Sigmoid colon (tissue), 4 donors: ENCODE measurements at regions not wholly inside any gene's neighbourhood (a gene's known extent, or its start where the extent isn't known, plus 50 kb on each side); places are given as distances from the start of the nearest gene placed in this dataset.

Experiments
- EP300 ChIP-seq, 4 donors: sonication (generic); formaldehyde crosslinking; IDR thresholded peaks; one replicate each; pipeline ENCODE4 v1.6.1; 2017; ENCODE audit warnings: antibody characterized with exemption in 4 of 4
- POLR2A ChIP-seq, 2 donors: fragments of 450-650 bp; IDR thresholded peaks; one replicate each; pipeline ENCODE4 v1.6.1; 2016; ENCODE audit warnings: antibody characterized with exemption in 2 of 2, mild to moderate bottlenecking in 2 of 2, moderate library complexity in 2 of 2

- no peak for TF ChIP-seq POLR2A (IDR thresholded peaks at IDR 0.05)
- TF ChIP-seq EP300 (IDR thresholded peaks at IDR 0.05), result no peak
Measured at GRCh38 chr17:45631941-45632340, 141.4 kb upstream of the PLEKHM1 start.
